SK-N-MC (cell line): ENCODE measurements at regions not wholly inside any gene's neighbourhood (a gene's known extent, or its start where the extent isn't known, plus 50 kb on each side); places are given as distances from the start of the nearest gene placed in this dataset.

ENCODE experiments used
- EZH2 ChIP-seq: fragments of 200-600 bp; sonication (generic); IDR thresholded peaks from one replicate; pipeline ENCODE4 v1.6.1; 2017; ENCODE audit warnings: antibody characterized with exemption
- POLR2AphosphoS5 ChIP-seq: IDR thresholded peaks from 2 replicates; pipeline ENCODE4 v1.6.1; 2012; ENCODE audit warnings: mild to moderate bottlenecking, low read depth, low read length, borderline replicate concordance

DNA sequence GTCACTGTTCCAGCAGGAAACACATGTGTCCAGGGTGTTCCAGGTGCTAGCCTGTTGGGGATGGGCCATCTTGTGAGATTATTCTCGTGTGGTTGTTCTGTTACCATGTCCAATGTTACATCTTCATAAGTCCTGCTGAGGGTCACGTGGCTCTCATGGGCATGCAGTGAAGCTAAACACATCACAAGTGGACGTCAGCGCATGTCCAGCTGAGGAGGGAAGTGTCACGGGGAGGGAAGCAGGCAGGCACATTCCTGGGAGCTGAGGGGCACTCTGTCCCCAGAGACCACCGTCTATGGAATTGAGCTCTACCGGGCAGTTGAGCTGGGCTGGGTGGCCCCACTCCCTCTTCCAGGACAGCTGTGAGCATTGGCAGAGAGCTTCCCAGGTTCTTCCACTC lies 155.3 kb upstream of the TWIST2 start:
- TF ChIP-seq EZH2 (no peak), POLR2AphosphoS5 (no peak)
